HCT116 (cell line): ENCODE measurements at regions not wholly inside any gene's neighbourhood (a gene's known extent, or its start where the extent isn't known, plus 50 kb on each side); places are given as distances from the start of the nearest gene placed in this dataset.

Experiments used
- ATAC-seq: fragments of 200-7000 bp; cut with Tn5 transposase; 2 replicates; pipeline ENCODE4 v1.9.1; 2020; ENCODE audit warnings: mild to moderate bottlenecking, moderate library complexity
- BruUV-seq: library from RNA; stranded (reverse); fragments of 400-500 nt; replicated peaks from 2 replicates; lab custom pipeline; 2021; lab: Mats Ljungman, UMichigan
- CTCF ChIA-PET: fragments of 300-600 bp; sonication (Branson Sonifier 250); formaldehyde crosslinking; loops from one replicate; lab custom pipeline; 2021; ENCODE audit warnings: antibody characterized with exemption; lab: Charles Lee
- POLR2A ChIA-PET: fragments of 300-600, 350-600 bp; sonication (Branson Sonifier 250); formaldehyde crosslinking; loops from one replicate; lab custom pipeline; 2021; ENCODE audit warnings: antibody characterized with exemption; lab: Charles Lee
- RAD21 ChIA-PET, 2 experiments: fragments of 300-600 bp; sonication (Branson Sonifier 250); formaldehyde crosslinking; loops; one replicate each; lab custom pipeline; 2023; ENCODE audit warnings: low total read pairs in 2 of 2; ENCODE audit not compliant: uncharacterized antibody in 2 of 2, unreplicated experiment in 2 of 2, low non-redundant PET in 1 of 2; lab: Charles Lee
- DNase-seq: peaks from one replicate; pipeline ENCODE4 v3.0.0-alpha.2; 2010; ENCODE audit warnings: low read depth, low spot score
- H2AFZ ChIP-seq: fragments of 200-600 bp; shearing (Covaris generic), sonication (generic); 2 replicates; pipeline ENCODE4 v1.6.1; 2017; ENCODE audit warnings: low read depth, mixed run types, mixed read lengths, antibody characterized with exemption, low read length; ENCODE audit not compliant: poor library complexity, severe bottlenecking
- H3K27ac ChIP-seq: 2 replicates; pipeline ENCODE4 v1.5.1; 2012; ENCODE audit warnings: low read depth, low read length
- H3K27me3 ChIP-seq: fragments of 200-600 bp; sonication (generic); 2 replicates; pipeline ENCODE4 v1.6.1; 2016; ENCODE audit warnings: mixed run types, low read length, mixed read lengths; ENCODE audit not compliant: insufficient read depth
- H3K36me3 ChIP-seq, 2 experiments: fragments of 200-500 bp in 1 of 2; fragments of 200-600 bp in 1 of 2; sonication (Bioruptor generic) in 1 of 2; sonication (generic) in 1 of 2; 2 replicates each; pipeline versions ENCODE4 v1.5.1 to v1.6.1; 2014 to 2016; ENCODE audit warnings: low read length in 2 of 2, inconsistent platforms in 1 of 2, mixed read lengths in 1 of 2, mixed run types in 1 of 2; ENCODE audit not compliant: insufficient read depth in 2 of 2, control insufficient read depth in 1 of 2
- H3K4me1 ChIP-seq, 2 experiments: fragments of 200-600 bp in 1 of 2; sonication (generic) in 1 of 2; 2 replicates each; pipeline versions ENCODE4 v1.5.1 to v1.6.1; 2012 to 2017; ENCODE audit warnings: low read length in 2 of 2, inconsistent platforms in 1 of 2, mild to moderate bottlenecking in 1 of 2, mixed read lengths in 1 of 2, mixed run types in 1 of 2, moderate library complexity in 1 of 2; ENCODE audit not compliant: insufficient read depth in 2 of 2, control insufficient read depth in 1 of 2
- H3K4me2 ChIP-seq: fragments of 200-600 bp; sonication (generic); 2 replicates; pipeline ENCODE4 v1.6.1; 2017; ENCODE audit warnings: mixed run types, low read length, mixed read lengths
- H3K4me3 ChIP-seq, 2 experiments: fragments of 200-600 bp in 1 of 2; sonication (generic) in 1 of 2; replicated peaks in 1 of 2; 2 replicates each; pipeline ENCODE4 v1.5.1; 2011 to 2016; ENCODE audit warnings: low read length in 2 of 2, control low read depth in 1 of 2, low read depth in 1 of 2, mild to moderate bottlenecking in 1 of 2, mixed read lengths in 1 of 2, mixed run types in 1 of 2
- H3K79me2 ChIP-seq: fragments of 200-600 bp; sonication (generic); 2 replicates; pipeline ENCODE4 v1.6.1; 2017; ENCODE audit warnings: mild to moderate bottlenecking, mixed run types, low read length, moderate library complexity, mixed read lengths; ENCODE audit not compliant: insufficient read depth
- H3K9ac ChIP-seq: fragments of 200-600 bp; sonication (generic); 2 replicates; pipeline ENCODE4 v1.6.1; 2016; ENCODE audit warnings: low read length, mixed read lengths
- H3K9me2 ChIP-seq: fragments of 200-600 bp; sonication (generic), shearing (Covaris generic); 2 replicates; pipeline ENCODE4 v1.6.1; 2017; ENCODE audit warnings: mixed run types, mild to moderate bottlenecking, moderate library complexity; ENCODE audit not compliant: insufficient read depth
- H3K9me3 ChIP-seq, 2 experiments: fragments of 200-500 bp in 1 of 2; fragments of 200-600 bp in 1 of 2; sonication (Bioruptor generic) in 1 of 2; sonication (generic) in 1 of 2; 2 replicates each; pipeline ENCODE4 v1.6.1; 2014 to 2017; ENCODE audit warnings: low read length in 2 of 2, mixed read lengths in 2 of 2, inconsistent platforms in 1 of 2, low read depth in 1 of 2, mild to moderate bottlenecking in 1 of 2, mixed run types in 1 of 2, moderate library complexity in 1 of 2; ENCODE audit not compliant: control insufficient read depth in 1 of 2, insufficient read depth in 1 of 2
- H4K20me1 ChIP-seq: fragments of 200-600 bp; sonication (generic), shearing (Covaris generic); 2 replicates; pipeline ENCODE4 v1.6.1; 2017; ENCODE audit warnings: mixed run types, mild to moderate bottlenecking, moderate library complexity; ENCODE audit not compliant: insufficient read depth
- ATF3 ChIP-seq: IDR thresholded peaks from 2 replicates; pipeline ENCODE4 v1.6.1; 2012
- CBX3 ChIP-seq: IDR thresholded peaks from 2 replicates; pipeline ENCODE4 v1.6.1; 2012; ENCODE audit warnings: low read depth
- CEBPB ChIP-seq: IDR thresholded peaks from 2 replicates; pipeline ENCODE4 v1.6.1; 2012; ENCODE audit warnings: low read depth
- ELF1 ChIP-seq: IDR thresholded peaks from 2 replicates; pipeline ENCODE4 v1.6.1; 2012; ENCODE audit warnings: low read depth, borderline replicate concordance
- EZH2 ChIP-seq: fragments of 200-600 bp; sonication (generic); IDR thresholded peaks from 2 replicates; pipeline ENCODE4 v1.6.1; 2017; ENCODE audit warnings: antibody characterized with exemption, mixed run types
- FOSL1 ChIP-seq: IDR thresholded peaks from 2 replicates; pipeline ENCODE4 v1.6.1; 2012; ENCODE audit warnings: low read depth
- JUND ChIP-seq: IDR thresholded peaks from 2 replicates; pipeline ENCODE4 v1.6.1; 2012
- POLR2AphosphoS5 ChIP-seq: IDR thresholded peaks from 2 replicates; pipeline ENCODE4 v1.6.1; 2011; ENCODE audit warnings: mild to moderate bottlenecking, low read depth, low read length, moderate library complexity
- RAD21 ChIP-seq: IDR thresholded peaks from 2 replicates; pipeline ENCODE4 v1.6.1; 2012; ENCODE audit warnings: low read depth, mild to moderate bottlenecking
- SIN3A ChIP-seq: IDR thresholded peaks from 2 replicates; pipeline ENCODE4 v1.6.1; 2012; ENCODE audit warnings: low read depth
- SP1 ChIP-seq: IDR thresholded peaks from 2 replicates; pipeline ENCODE4 v1.6.1; 2012; ENCODE audit warnings: low read depth
- TCF7L2 ChIP-seq: IDR thresholded peaks from 2 replicates; pipeline ENCODE4 v1.7.0; 2011; ENCODE audit warnings: borderline replicate concordance, inconsistent platforms; ENCODE audit not compliant: insufficient read depth, insufficient read length; ENCODE audit errors: extremely low read depth
- YY1 ChIP-seq: IDR thresholded peaks from 2 replicates; pipeline ENCODE4 v1.6.1; 2011; ENCODE audit warnings: low read length, low read depth, moderate library complexity, mild to moderate bottlenecking; ENCODE audit not compliant: insufficient replicate concordance; ENCODE audit errors: extremely low read depth
- ZFX ChIP-seq: fragments of 450-650 bp; IDR thresholded peaks from 2 replicates; pipeline ENCODE4 v1.6.1; 2017
- ZNF274 ChIP-seq: fragments of 200-500 bp; sonication (Bioruptor generic); IDR thresholded peaks from 2 replicates; pipeline ENCODE4 v1.6.1; 2014; ENCODE audit warnings: mild to moderate bottlenecking, low read depth, low read length, inconsistent platforms
- intact Hi-C: fragments of 100-400 bp; cut with micrococcal nuclease; formaldehyde crosslinking; loops from 2 replicates; pipeline ENCODE4 v1.10.0; 2022
- TF ChIP-seq, protein P1 (sequence below): IDR thresholded peaks from 2 replicates; pipeline ENCODE4 v1.6.1; 2011; ENCODE audit warnings: mild to moderate bottlenecking, low read length, moderate library complexity; ENCODE audit not compliant: insufficient replicate concordance; ENCODE audit errors: extremely low read depth
- TF ChIP-seq, protein P2 (sequence below), 3 experiments: fragments of 200-600 bp in 1 of 3; sonication (generic) in 1 of 3; IDR thresholded peaks in 2 of 3; conservative IDR thresholded peaks in 1 of 3; 2 replicates each; pipeline ENCODE4 v1.5.1; 2012 to 2017; ENCODE audit warnings: low read depth in 2 of 3, low read length in 2 of 3, antibody characterized with exemption in 1 of 3, borderline replicate concordance in 1 of 3, control low read depth in 1 of 3, mild to moderate bottlenecking in 1 of 3, mixed read lengths in 1 of 3, mixed run types in 1 of 3, moderate library complexity in 1 of 3; ENCODE audit not compliant: insufficient read depth in 1 of 3
- TF ChIP-seq, protein P3 (sequence below): IDR thresholded peaks from 2 replicates; pipeline ENCODE4 v1.6.1; 2012

DNA sequence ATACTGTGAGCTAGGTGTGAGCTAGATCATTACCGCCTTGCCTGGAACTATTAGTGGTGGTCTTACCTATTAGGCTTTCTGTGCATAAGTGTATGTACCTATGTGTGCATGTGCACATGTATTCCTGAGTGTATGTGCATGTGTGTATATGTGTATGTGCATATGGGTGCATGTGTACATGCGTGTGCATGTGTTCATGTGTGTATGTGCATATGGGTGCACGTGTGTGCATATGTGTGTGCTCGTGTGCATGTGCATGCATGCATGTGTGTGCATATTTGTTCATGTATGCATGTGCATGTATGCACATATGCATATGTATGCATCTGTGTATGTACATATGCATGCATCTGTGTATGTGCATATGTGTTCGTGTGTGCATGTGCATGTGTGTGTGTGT lies 508.3 kb upstream of the ADARB2 start:
- intact Hi-C loops: no loop called here

More for the DNA sequence above, 508.3 kb upstream of the ADARB2 start:
- no peaks in the 10 kb centered on the region for H3K79me2 ChIP-seq
- no peak overlapping the region for H3K4me3 ChIP-seq
- ChIA-PET CTCF (no interaction called here), POLR2A (no interaction called here), RAD21 (no interaction called here)
- ATAC-seq: no peak
- H3K4me1 ChIP-seq: no peaks in the 10 kb centered on the region
- no peak overlapping the region for H3K9ac ChIP-seq
- H3K27ac ChIP-seq: no peak overlapping the region
- TF ChIP-seq JUND (no peak), ATF3 (no peak), TCF7L2 (no peak), CEBPB (no peak), SP1 (no peak), ZNF274 (no peak), EZH2 (no peak), RAD21 (no peak), POLR2AphosphoS5 (no peak), ZFX (no peak), CBX3 (no peak), SIN3A (no peak), ELF1 (no peak), YY1 (no peak), FOSL1 (no peak)
- TF ChIP-seq, protein P1, sequence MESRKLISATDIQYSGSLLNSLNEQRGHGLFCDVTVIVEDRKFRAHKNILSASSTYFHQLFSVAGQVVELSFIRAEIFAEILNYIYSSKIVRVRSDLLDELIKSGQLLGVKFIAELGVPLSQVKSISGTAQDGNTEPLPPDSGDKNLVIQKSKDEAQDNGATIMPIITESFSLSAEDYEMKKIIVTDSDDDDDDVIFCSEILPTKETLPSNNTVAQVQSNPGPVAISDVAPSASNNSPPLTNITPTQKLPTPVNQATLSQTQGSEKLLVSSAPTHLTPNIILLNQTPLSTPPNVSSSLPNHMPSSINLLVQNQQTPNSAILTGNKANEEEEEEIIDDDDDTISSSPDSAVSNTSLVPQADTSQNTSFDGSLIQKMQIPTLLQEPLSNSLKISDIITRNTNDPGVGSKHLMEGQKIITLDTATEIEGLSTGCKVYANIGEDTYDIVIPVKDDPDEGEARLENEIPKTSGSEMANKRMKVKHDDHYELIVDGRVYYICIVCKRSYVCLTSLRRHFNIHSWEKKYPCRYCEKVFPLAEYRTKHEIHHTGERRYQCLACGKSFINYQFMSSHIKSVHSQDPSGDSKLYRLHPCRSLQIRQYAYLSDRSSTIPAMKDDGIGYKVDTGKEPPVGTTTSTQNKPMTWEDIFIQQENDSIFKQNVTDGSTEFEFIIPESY: no peak
- TF ChIP-seq, protein P2, sequence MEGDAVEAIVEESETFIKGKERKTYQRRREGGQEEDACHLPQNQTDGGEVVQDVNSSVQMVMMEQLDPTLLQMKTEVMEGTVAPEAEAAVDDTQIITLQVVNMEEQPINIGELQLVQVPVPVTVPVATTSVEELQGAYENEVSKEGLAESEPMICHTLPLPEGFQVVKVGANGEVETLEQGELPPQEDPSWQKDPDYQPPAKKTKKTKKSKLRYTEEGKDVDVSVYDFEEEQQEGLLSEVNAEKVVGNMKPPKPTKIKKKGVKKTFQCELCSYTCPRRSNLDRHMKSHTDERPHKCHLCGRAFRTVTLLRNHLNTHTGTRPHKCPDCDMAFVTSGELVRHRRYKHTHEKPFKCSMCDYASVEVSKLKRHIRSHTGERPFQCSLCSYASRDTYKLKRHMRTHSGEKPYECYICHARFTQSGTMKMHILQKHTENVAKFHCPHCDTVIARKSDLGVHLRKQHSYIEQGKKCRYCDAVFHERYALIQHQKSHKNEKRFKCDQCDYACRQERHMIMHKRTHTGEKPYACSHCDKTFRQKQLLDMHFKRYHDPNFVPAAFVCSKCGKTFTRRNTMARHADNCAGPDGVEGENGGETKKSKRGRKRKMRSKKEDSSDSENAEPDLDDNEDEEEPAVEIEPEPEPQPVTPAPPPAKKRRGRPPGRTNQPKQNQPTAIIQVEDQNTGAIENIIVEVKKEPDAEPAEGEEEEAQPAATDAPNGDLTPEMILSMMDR (IDR thresholded peaks at IDR 0.05 in 2 of 3, conservative IDR thresholded peaks at IDR 0.05 in 1 of 3; ENCODE audit: borderline replicate concordance in 1 of 3, insufficient read depth in 1 of 3, low read depth in 2 of 3, low read length in 2 of 3): no peak
- TF ChIP-seq, protein P3, sequence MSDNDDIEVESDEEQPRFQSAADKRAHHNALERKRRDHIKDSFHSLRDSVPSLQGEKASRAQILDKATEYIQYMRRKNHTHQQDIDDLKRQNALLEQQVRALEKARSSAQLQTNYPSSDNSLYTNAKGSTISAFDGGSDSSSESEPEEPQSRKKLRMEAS: no peak
- no peak for DNase-seq
- H3K36me3 ChIP-seq: no peaks in the 10 kb centered on the region
- no peaks in the 10 kb centered on the region for H3K27me3 ChIP-seq
- no peak overlapping the region for H2AFZ ChIP-seq
- peaks cover 10 to 40% of the 10 kb centered on the region in 2 experiments; a peak in 2 of 4 replicates for H3K9me3 ChIP-seq
- no peak overlapping the region for H3K4me2 ChIP-seq
- no peaks in the 10 kb centered on the region for H3K9me2 ChIP-seq
- no TSS peak for BruUV-seq
- no peaks in the 10 kb centered on the region for H4K20me1 ChIP-seq
